DOHH2 (cell line): ENCODE measurements at regions not wholly inside any gene's neighbourhood (a gene's known extent, or its start where the extent isn't known, plus 50 kb on each side); places are given as distances from the start of the nearest gene placed in this dataset.
"Not testable (repeated sequence)": the region's sequence is repeated elsewhere in the genome, so short reads cannot be mapped to it uniquely, and the experiment has no call there.

ENCODE experiments used
- H3F3A ChIP-seq: fragments of 200-600 bp; sonication (generic), shearing (Covaris generic); 2 replicates; pipeline ENCODE4 v1.6.0; 2016; ENCODE audit warnings: antibody characterized with exemption, mild to moderate bottlenecking; ENCODE audit not compliant: control insufficient read depth, insufficient read depth
- H3K27ac ChIP-seq: fragments of 200-600 bp; sonication (generic); 2 replicates; pipeline ENCODE4 v1.5.1; 2014; ENCODE audit warnings: low read depth, mild to moderate bottlenecking, low read length, moderate library complexity
- H3K27me3 ChIP-seq: fragments of 200-600 bp; sonication (generic); 2 replicates; pipeline ENCODE4 v1.6.1; 2014; ENCODE audit warnings: mild to moderate bottlenecking, low read length, mixed read lengths; ENCODE audit not compliant: control insufficient read depth
- H3K36me3 ChIP-seq: fragments of 200-600 bp; sonication (generic); 2 replicates; pipeline ENCODE4 v1.6.1; 2014; ENCODE audit warnings: mild to moderate bottlenecking, low read length, moderate library complexity, mixed read lengths; ENCODE audit not compliant: control insufficient read depth
- H3K4me1 ChIP-seq: fragments of 200-600 bp; sonication (generic); 2 replicates; pipeline ENCODE4 v1.6.1; 2014; ENCODE audit warnings: mild to moderate bottlenecking, low read length, mixed read lengths; ENCODE audit not compliant: control insufficient read depth
- H3K4me2 ChIP-seq: fragments of 200-600 bp; sonication (generic); 2 replicates; pipeline ENCODE4 v1.6.0; 2014; ENCODE audit warnings: mild to moderate bottlenecking, low read length, moderate library complexity
- H3K4me3 ChIP-seq: fragments of 200-600 bp; sonication (generic); 2 replicates; pipeline ENCODE4 v1.5.1; 2014; ENCODE audit warnings: mild to moderate bottlenecking, low read length, mixed read lengths
- H3K79me2 ChIP-seq: fragments of 200-600 bp; sonication (generic); 2 replicates; pipeline ENCODE4 v1.6.1; 2014; ENCODE audit warnings: mild to moderate bottlenecking, low read length, mixed read lengths; ENCODE audit not compliant: control insufficient read depth
- H3K9me2 ChIP-seq: fragments of 200-600 bp; sonication (generic); replicated peaks from 2 replicates; pipeline ENCODE4 v1.6.1; 2014; ENCODE audit warnings: mild to moderate bottlenecking, low read length, mixed read lengths; ENCODE audit not compliant: control insufficient read depth
- H3K9me3 ChIP-seq: fragments of 200-600 bp; sonication (generic); 2 replicates; pipeline ENCODE4 v1.6.1; 2014; ENCODE audit warnings: antibody characterized with exemption, low read length, mixed read lengths; ENCODE audit not compliant: control insufficient read depth, insufficient read depth
- H4K20me1 ChIP-seq: fragments of 200-600 bp; sonication (generic); 2 replicates; pipeline ENCODE4 v1.6.0; 2014; ENCODE audit warnings: low read depth, mild to moderate bottlenecking, antibody characterized with exemption, low read length, moderate library complexity; ENCODE audit not compliant: control insufficient read depth, insufficient read depth
- CTCF ChIP-seq: fragments of 200-600 bp; sonication (generic); IDR thresholded peaks from one replicate; pipeline ENCODE4 v1.5.1; 2014; ENCODE audit warnings: antibody characterized with exemption, mild to moderate bottlenecking, low read depth, low read length; ENCODE audit not compliant: poor library complexity, severe bottlenecking
- EZH2phosphoT487 ChIP-seq: fragments of 200-600 bp; sonication (generic); IDR thresholded peaks from 2 replicates; pipeline ENCODE4 v1.6.1; 2017; ENCODE audit warnings: borderline replicate concordance, mild to moderate bottlenecking, antibody characterized with exemption, low read length, moderate library complexity, mixed read lengths

DNA sequence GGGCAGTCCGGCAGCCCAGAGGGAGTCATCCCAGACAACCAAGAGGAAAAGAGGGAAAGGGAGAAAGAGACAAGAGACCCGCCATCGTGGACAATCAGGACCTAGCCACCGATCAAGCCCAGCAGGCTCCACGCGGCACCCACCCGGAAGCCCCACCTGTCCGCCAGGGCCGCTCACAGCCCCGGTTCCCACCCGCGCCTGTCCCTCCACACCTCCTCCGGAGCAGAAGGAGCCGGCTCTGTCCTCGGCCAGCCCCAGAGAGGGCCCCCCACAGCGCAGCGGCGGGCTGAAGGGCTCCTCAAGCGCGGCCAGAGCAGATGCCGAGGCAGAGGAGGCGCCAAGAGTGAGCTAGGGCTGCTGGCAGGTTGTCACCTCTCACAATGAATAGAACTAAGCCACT, 784.7 kb upstream of the FBXO33 start:
- Histone ChIP-seq H3K4me2 (no peak overlapping the region), H3K36me3 (peaks cover 35% of the 10 kb centered on the region), H3K27me3 (no peaks in the 10 kb centered on the region), H3K4me3 (no peak overlapping the region), H3K9me2 (no peaks in the 10 kb centered on the region), H3K79me2 (no peaks in the 10 kb centered on the region), H3K4me1 (peaks cover 44% of the 10 kb centered on the region), H4K20me1 (no peaks in the 10 kb centered on the region), H3K27ac (peak overlapping the region; percentile 89), H3K9me3 (peaks cover 16% of the 10 kb centered on the region), H3F3A (0 out of 2 replicates have a peak, but pooled peaks cover 2% of the 10 kb centered on the region)
- no peak for TF ChIP-seq EZH2phosphoT487

DNA sequence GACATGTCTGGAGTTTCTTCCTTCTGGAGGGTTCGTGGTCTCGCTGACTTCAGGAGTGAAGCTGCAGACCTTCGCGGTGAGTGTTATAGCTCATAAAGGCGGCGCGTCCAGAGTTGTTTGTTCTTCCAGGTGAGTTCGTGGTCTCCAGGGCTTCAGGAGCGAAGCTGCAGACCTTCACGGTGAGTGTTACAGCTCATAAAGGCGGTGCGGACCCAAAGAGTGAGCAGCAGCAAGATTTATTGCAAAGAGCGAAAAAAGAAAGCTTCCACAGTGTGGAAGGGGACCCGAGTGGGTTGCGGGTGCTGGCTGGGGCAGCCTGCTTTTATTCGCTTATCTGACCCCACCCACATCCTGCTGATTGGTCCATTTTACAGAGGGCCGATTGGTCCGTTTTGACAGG, 784.2 kb upstream of the FBXO33 start:
- not testable (repeated sequence) for H3K27me3 ChIP-seq, H3K4me3 ChIP-seq, H3K27ac ChIP-seq, H4K20me1 ChIP-seq, H3K79me2 ChIP-seq, H3F3A ChIP-seq, H3K9me2 ChIP-seq, H3K4me2 ChIP-seq
- Histone ChIP-seq H3K9me3 (peaks cover 16% of the 10 kb centered on the region), H3K4me1 (peaks cover 44% of the 10 kb centered on the region), H3K36me3 (peaks cover 35% of the 10 kb centered on the region)

DNA sequence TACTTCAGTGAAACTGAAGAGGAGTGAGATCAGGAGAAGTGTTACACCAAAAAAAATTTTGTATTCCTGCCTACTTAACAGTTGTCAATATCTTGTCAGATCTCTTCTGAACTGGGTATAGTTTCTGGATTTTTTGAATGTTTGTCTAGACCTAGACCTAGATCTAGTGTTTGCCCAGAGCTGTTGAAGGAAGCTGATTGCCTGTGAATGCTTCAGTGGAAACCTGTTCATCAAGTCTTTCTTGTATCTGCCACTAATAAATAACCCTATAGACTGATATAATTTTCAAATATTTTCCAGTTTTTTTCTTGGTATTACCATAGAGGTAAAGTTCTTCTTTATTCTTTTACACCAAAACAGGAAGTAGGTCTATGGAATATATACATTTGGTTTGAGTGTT, 781.5 kb upstream of the FBXO33 start:
- H3K36me3 ChIP-seq = peaks cover 15% of the 10 kb centered on the region
- no peak overlapping the region for H3K4me3 ChIP-seq
- H3K27me3 ChIP-seq = no peaks in the 10 kb centered on the region
- peaks cover 16% of the 10 kb centered on the region for H3K9me3 ChIP-seq
- H3K9me2 ChIP-seq = no peaks in the 10 kb centered on the region
- no peaks in the 10 kb centered on the region for H3K79me2 ChIP-seq
- 0 out of 2 replicates have a peak, but pooled peaks cover 2% of the 10 kb centered on the region for H3F3A ChIP-seq
- H4K20me1 ChIP-seq = no peaks in the 10 kb centered on the region
- peaks cover 29% of the 10 kb centered on the region for H3K4me1 ChIP-seq
- TF ChIP-seq CTCF (no peak), EZH2phosphoT487 (no peak)
- H3K27ac ChIP-seq = no peak overlapping the region
- H3K4me2 ChIP-seq = no peak overlapping the region

- H3K36me3 ChIP-seq = no peaks in the 10 kb centered on the region
- no peaks in the 10 kb centered on the region for H4K20me1 ChIP-seq
- no peak overlapping the region for H3K4me3 ChIP-seq
- no peaks in the 10 kb centered on the region for H3K9me2 ChIP-seq
- no peak for TF ChIP-seq EZH2phosphoT487
- TF ChIP-seq CTCF = no peak
- H3K9me3 ChIP-seq = peaks cover 16% of the 10 kb centered on the region; the same call in 1 of the 2 replicates
- no peaks in the 10 kb centered on the region for H3K4me1 ChIP-seq
- no peaks in the 10 kb centered on the region for H3K27me3 ChIP-seq
- no peaks in the 10 kb centered on the region for H3K79me2 ChIP-seq
- no peaks in the 10 kb centered on the region for H3F3A ChIP-seq
- no peak overlapping the region for H3K4me2 ChIP-seq
- no peak overlapping the region for H3K27ac ChIP-seq
Observed at GRCh38 chr14:40204441-40205175, 772.4 kb upstream of the FBXO33 start.
